Ascending aorta (tissue), 2 donors: ENCODE measurements at regions not wholly inside any gene's neighbourhood (a gene's known extent, or its start where the extent isn't known, plus 50 kb on each side); places are given as distances from the start of the nearest gene placed in this dataset.

Experiments used
- DNase-seq, 2 donors: peaks; one replicate each; pipeline ENCODE4 v3.0.0-alpha.2; 2019; ENCODE audit warnings: low spot score in 2 of 2
- H3K27ac ChIP-seq, 2 donors: fragments of 200-600 bp; sonication (generic); one replicate each; pipeline ENCODE4 v1.5.1; 2016 to 2017; ENCODE audit warnings: mild to moderate bottlenecking in 1 of 2
- H3K27me3 ChIP-seq: fragments of 200-600 bp; sonication (generic); one replicate; pipeline ENCODE4 v1.5.1; 2017
- H3K36me3 ChIP-seq, 2 donors: fragments of 200-600 bp; sonication (generic); one replicate each; pipeline ENCODE4 v1.5.1; 2016
- H3K4me1 ChIP-seq, 2 donors: fragments of 200-600 bp; sonication (generic); one replicate each; pipeline ENCODE4 v1.5.1; 2016 to 2017; ENCODE audit warnings: mild to moderate bottlenecking in 1 of 2
- H3K4me3 ChIP-seq, 2 donors: fragments of 200-600 bp; sonication (generic); one replicate each; pipeline ENCODE4 v1.5.1; 2016 to 2017; ENCODE audit warnings: mild to moderate bottlenecking in 1 of 2
- H3K9me3 ChIP-seq, 2 donors: fragments of 200-600 bp; sonication (generic); one replicate each; pipeline ENCODE4 v1.5.1; 2016
- intact Hi-C: fragments of 100-400 bp; cut with DNase I; formaldehyde crosslinking; loops from one replicate; pipeline ENCODE4 v1.15.1; 2023
- TF ChIP-seq, protein P1 (sequence below), 3 experiments: fragments of 200-600 bp in 2 of 3; fragments of 450-650 bp in 1 of 3; sonication (generic) in 2 of 3; IDR thresholded peaks; one replicate each; pipeline ENCODE4 v1.5.1; 2016 to 2019; ENCODE audit warnings: antibody characterized with exemption in 3 of 3, mild to moderate bottlenecking in 1 of 3, moderate library complexity in 1 of 3

DNA sequence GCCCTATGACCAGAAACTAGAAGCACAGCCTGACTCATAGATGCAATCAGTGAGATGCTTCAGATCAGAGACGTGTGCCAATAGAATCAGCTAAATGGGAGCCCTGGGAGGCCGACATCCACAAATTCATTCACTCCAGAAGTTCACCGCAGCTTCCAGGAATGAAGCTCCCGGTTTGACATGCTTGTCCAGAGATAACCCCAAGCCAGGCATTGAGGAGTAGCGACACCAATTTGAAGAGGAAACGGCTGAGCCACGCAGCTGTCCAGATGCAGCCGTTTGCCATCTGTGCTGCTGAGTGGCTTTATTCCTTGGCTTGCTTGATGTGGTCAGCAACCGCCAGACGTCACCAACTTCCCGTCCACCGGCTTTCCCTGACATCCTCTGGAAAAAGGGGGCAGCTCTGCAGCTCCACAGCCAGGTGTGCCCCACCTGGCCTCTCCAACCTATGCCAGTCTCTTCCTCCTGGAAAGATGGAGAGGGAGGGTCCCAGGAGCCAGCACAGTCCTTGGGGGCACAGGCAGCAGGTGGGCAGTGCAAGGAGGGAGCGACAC lies 123.9 kb upstream of the OPCML start:
- H3K4me1 ChIP-seq = no peaks in the 10 kb centered on the region

DNA sequence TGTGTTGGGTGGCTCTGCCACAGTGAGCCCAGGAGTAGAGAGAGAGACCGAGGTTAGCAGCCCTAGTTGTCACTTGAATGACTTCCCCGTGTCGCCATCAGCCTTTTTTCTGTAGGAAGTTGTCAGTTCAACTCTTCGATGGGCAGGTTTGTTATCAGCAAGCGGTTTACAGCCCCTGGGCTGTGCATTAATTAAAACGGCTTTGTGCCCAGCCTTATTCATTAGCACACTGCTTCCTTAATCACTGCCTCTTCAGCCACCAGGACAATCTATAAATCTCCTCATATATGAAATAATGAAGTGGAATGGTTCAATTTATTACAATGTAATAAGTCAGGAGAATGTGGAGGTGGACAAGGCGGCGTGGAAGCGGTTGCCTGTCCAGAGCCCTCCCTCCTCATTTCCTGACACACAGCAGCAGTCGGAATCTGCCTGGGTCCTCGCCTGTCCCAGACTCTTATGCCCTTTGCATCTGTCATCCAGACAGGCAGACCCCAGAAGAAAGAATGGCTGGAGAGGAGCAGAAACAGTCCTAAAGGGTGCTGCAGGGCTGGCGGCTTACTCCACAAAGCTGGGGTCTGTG lies 122.4 kb upstream of the OPCML start:
- no peak overlapping the region for H3K27ac ChIP-seq
- no peak overlapping the region for H3K4me3 ChIP-seq
- H3K36me3 ChIP-seq = no peaks in the 10 kb centered on the region
- intact Hi-C loops = no loop called here
- TF ChIP-seq, protein P1, sequence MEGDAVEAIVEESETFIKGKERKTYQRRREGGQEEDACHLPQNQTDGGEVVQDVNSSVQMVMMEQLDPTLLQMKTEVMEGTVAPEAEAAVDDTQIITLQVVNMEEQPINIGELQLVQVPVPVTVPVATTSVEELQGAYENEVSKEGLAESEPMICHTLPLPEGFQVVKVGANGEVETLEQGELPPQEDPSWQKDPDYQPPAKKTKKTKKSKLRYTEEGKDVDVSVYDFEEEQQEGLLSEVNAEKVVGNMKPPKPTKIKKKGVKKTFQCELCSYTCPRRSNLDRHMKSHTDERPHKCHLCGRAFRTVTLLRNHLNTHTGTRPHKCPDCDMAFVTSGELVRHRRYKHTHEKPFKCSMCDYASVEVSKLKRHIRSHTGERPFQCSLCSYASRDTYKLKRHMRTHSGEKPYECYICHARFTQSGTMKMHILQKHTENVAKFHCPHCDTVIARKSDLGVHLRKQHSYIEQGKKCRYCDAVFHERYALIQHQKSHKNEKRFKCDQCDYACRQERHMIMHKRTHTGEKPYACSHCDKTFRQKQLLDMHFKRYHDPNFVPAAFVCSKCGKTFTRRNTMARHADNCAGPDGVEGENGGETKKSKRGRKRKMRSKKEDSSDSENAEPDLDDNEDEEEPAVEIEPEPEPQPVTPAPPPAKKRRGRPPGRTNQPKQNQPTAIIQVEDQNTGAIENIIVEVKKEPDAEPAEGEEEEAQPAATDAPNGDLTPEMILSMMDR (IDR thresholded peaks at IDR 0.05) = no peak
- no peaks in the 10 kb centered on the region for H3K9me3 ChIP-seq
- H3K4me1 ChIP-seq = no peaks in the 10 kb centered on the region
- no peak for DNase-seq
- no peaks in the 10 kb centered on the region for H3K27me3 ChIP-seq

More for the DNA sequence above, 123.9 kb upstream of the OPCML start:
- TF ChIP-seq, protein P1 (IDR thresholded peaks at IDR 0.05) = no peak
- DNase-seq = no peak
- Histone ChIP-seq H3K27me3 (no peaks in the 10 kb centered on the region), H3K9me3 (no peaks in the 10 kb centered on the region), H3K36me3 (no peaks in the 10 kb centered on the region), H3K27ac (no peak overlapping the region), H3K4me3 (no peak overlapping the region)
- intact Hi-C loops = no loop called here

DNA sequence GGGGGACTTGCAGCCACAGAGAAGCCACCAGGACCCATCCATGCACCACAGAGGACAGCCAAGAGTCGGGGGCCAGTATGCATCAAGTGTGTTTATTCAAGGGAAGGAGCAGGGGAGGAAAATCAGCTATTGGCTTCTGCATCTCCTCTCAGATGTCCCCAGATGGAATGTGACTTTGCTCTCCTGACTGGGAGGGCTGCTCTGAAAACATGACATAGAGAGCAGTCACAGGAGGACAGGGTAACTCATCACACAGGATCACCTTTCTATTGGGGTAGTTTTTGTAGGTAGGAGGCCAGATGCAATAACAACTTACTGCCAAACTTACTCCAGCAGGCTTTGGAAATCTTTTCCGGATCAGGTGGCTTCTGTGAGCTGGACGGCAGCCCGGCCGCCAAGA lies 121.0 kb upstream of the OPCML start:
- H3K27ac ChIP-seq = no peak overlapping the region
- no peak overlapping the region for H3K4me3 ChIP-seq
- no peaks in the 10 kb centered on the region for H3K27me3 ChIP-seq
- no peak for DNase-seq
- H3K9me3 ChIP-seq = no peaks in the 10 kb centered on the region
- H3K36me3 ChIP-seq = no peaks in the 10 kb centered on the region
- TF ChIP-seq, protein P1 (IDR thresholded peaks at IDR 0.05) = no peak
- H3K4me1 ChIP-seq = no peaks in the 10 kb centered on the region
- intact Hi-C loops = no loop called here

DNA sequence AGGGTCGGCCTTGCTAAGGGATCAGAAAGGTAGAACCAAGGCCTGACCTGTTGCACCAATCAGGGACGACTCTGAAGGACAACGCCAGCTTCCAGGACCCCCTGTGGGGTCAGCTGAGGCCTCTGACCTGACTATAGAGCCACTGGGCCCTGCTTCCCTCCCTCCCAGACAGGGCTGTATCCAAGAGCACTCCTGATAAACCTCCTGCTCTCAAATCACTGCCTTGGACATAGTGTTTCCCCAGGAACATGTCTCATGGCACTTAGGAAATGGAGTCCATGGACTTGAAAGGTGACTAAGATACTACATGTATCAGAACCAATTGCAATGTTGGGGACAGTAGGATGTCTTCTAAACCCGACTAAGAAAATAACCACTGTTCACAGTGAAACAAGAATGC lies 117.8 kb upstream of the OPCML start:
- H3K9me3 ChIP-seq = no peaks in the 10 kb centered on the region
- no peaks in the 10 kb centered on the region for H3K27me3 ChIP-seq
- H3K4me3 ChIP-seq = no peak overlapping the region
- no peaks in the 10 kb centered on the region for H3K4me1 ChIP-seq
- intact Hi-C loops = no loop called here
- no peak for DNase-seq
- H3K27ac ChIP-seq = no peak overlapping the region
- no peaks in the 10 kb centered on the region for H3K36me3 ChIP-seq
- TF ChIP-seq, protein P1 (IDR thresholded peaks at IDR 0.05) = no peak

DNA sequence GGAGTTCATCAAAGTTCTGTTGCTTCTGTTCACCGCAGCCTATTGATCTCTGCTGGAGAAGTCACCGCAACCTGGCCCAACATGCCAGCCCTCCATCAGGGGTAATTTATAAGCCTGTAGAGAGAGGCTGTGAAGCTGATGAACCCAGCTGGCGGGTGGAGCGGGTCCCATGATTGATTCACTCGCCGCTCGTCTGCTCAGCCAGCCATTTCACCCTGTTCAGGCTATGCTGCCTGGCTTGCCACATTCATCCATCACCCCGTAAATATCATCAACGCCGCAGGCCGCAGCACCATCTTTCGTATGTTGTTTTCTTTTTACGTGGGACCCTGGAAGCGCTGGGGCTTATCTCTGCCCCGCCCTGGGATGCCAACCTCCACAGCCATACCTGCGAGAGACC lies 116.7 kb upstream of the OPCML start:
- Histone ChIP-seq H3K27me3 (no peaks in the 10 kb centered on the region), H3K4me1 (no peaks in the 10 kb centered on the region), H3K4me3 (no peak overlapping the region), H3K9me3 (no peaks in the 10 kb centered on the region), H3K27ac (no peak overlapping the region), H3K36me3 (no peaks in the 10 kb centered on the region)
- intact Hi-C loops = no loop called here
- TF ChIP-seq, protein P1 (IDR thresholded peaks at IDR 0.05) = no peak
- no peak for DNase-seq

DNA sequence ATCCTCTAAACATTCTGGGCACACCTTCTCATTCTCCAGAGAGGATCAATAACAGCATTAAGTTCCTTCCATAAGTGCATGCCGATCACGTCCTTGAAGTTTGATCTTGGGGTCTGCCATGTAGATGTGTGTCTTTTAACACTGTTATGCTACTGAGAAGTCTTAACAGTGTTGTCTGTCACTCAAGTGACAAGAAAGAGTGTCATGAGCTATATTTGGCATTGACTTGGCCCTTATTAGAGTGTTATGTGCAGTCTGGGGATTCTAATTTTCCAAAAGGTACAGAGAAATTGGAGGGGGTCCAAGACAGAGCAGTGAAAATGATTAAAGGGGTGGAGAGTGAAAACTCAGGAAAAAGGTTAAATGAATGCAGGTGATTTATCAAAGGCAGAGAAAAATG lies 107.1 kb upstream of the OPCML start:
- intact Hi-C loops = no loop called here
- H3K4me1 ChIP-seq = no peaks in the 10 kb centered on the region
- no peaks in the 10 kb centered on the region for H3K36me3 ChIP-seq
- TF ChIP-seq, protein P1 (IDR thresholded peaks at IDR 0.05) = no peak
- no peak overlapping the region for H3K4me3 ChIP-seq
- no peaks in the 10 kb centered on the region for H3K27me3 ChIP-seq
- H3K9me3 ChIP-seq = no peaks in the 10 kb centered on the region
- no peak overlapping the region for H3K27ac ChIP-seq
- no peak for DNase-seq
